Omental fat pad (tissue), 3 donors: ENCODE measurements at regions not wholly inside any gene's neighbourhood (a gene's known extent, or its start where the extent isn't known, plus 50 kb on each side); places are given as distances from the start of the nearest gene placed in this dataset.

Experiments used
- ATAC-seq: fragments of 150-250 bp; one replicate; pipeline ENCODE4 v1.9.1; 2016; ENCODE audit warnings: mild to moderate bottlenecking, moderate library complexity; ENCODE audit not compliant: low FRiP score
- DNase-seq: peaks from one replicate; pipeline ENCODE4 v3.0.0-alpha.2; 2019; ENCODE audit warnings: low spot score
- TF ChIP-seq, protein P1 (sequence below), 3 donors: fragments of 450-650 bp; IDR thresholded peaks; one replicate each; pipeline ENCODE4 v1.5.1; 2016 to 2017; ENCODE audit warnings: antibody characterized with exemption in 3 of 3, mild to moderate bottlenecking in 3 of 3, moderate library complexity in 2 of 3

DNA sequence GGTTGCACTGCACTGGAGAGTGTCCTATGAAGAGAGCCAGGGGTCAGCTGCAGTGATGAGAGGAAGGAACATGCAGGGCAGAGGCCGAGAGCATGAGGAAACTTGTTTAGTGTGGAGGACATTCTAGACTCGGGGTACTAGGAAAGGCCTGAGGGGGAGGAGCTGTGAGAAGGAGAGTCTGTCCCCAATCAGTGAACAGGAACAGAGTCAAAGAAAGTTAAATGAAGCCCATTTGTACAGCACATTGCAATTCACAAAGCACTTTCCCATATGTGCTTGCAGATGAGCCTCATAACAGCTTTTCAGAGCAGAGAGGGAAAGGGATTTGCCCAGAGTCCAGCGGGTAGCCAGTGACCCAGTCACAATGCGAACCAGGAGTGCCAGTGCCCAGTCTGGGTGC lies 83.4 kb downstream of the NAV1 start:
- TF ChIP-seq, protein P1, sequence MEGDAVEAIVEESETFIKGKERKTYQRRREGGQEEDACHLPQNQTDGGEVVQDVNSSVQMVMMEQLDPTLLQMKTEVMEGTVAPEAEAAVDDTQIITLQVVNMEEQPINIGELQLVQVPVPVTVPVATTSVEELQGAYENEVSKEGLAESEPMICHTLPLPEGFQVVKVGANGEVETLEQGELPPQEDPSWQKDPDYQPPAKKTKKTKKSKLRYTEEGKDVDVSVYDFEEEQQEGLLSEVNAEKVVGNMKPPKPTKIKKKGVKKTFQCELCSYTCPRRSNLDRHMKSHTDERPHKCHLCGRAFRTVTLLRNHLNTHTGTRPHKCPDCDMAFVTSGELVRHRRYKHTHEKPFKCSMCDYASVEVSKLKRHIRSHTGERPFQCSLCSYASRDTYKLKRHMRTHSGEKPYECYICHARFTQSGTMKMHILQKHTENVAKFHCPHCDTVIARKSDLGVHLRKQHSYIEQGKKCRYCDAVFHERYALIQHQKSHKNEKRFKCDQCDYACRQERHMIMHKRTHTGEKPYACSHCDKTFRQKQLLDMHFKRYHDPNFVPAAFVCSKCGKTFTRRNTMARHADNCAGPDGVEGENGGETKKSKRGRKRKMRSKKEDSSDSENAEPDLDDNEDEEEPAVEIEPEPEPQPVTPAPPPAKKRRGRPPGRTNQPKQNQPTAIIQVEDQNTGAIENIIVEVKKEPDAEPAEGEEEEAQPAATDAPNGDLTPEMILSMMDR (IDR thresholded peaks at IDR 0.05), result no peak
- no peak for DNase-seq
- ATAC-seq, result no peak

DNA sequence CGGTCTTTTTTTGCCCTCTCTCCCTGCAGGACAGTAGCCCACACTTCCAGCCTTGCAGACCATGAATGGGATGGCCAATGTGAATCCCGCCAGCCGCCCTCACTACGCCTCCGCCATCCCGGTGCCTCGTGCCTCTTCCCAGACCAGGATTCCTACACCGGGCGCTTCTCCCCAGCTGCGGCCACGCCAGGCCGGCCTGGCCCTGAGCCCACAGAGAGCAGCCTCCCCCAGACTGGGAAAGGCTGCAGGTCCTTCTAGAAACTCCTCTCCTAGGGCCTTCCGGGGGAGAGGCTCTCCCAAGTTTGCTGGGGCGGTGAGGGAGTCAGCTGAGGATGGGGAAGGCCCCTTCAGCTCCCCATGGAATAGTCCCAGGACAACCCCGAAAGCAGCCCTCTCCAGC lies 83.9 kb downstream of the NAV1 start:
- TF ChIP-seq, protein P1 (IDR thresholded peaks at IDR 0.05), result no peak
- ATAC-seq (peak; percentile 26), DNase-seq (no peak)

DNA sequence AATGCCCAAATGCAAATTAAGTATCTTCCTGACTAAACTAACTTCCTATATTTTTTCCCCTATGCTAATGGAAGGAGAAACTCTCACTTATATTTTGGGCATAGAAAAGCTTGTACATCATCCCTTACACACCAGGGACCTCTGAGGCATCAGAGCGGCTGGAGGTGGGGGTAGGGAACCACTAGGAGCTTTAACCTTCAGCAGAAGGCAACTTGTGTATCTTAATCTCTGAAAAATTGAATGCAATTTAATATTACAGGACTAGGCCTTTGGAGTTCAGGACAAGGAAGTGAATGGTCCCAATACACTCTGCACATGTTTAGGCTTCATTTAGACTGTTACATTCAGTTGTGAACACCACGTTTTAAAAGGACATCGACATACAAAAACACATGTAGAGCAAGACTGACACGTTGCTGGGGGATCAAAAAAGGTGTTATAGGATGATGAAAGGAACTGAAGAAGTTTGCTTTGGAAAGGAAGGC lies 85.9 kb downstream of the NAV1 start:
- DNase-seq, result no peak
- TF ChIP-seq, protein P1 (IDR thresholded peaks at IDR 0.05), result no peak
- ATAC-seq, result no peak

DNA sequence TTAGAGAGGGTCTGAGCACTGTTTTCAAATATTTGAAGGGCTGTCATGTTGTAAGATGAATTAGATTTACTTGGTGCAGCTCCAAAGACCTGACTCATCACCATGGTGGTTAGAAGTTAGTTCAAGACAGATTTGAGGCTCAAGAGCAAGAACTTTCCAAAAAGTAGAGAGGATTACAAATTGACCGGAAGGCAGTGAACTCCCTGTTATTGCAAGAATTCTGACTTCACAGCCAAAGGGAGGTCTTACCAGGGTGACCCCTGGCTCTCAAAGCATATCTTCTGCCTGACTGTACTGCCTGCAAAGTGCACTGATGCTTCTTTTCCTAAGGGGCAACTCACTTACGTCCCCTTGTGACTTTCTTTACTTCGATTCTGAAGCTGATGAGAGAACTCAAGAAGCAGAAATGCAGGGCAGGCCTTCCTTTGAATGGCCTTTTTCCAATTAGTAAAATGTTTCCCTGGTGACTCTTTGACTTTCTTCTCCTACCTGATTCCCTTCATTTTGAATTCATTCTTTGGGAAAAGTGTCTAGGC lies 86.4 kb downstream of the NAV1 start:
- TF ChIP-seq, protein P1 (IDR thresholded peaks at IDR 0.05), result no peak
- DNase-seq (no peak), ATAC-seq (peak; percentile 93)

DNA sequence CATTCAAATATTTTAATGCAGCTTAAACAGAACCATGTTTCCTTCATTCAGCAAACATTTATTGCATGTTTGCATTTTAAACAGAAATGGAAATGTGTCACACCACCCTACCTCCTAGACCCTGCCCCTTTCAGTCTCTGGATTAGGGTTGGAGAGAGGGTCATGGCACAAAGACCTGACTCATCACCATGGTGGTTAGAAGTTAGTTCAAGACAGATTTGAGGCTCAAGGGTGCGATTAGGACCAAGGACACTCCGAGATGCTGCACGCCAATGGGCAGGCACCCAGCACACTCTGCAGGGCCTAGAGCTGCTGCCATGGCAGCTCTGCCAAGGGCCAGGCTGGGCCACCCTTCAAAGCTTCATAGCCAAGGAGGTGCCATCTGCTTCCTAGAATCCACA lies 86.9 kb downstream of the NAV1 start:
- ATAC-seq (no peak), DNase-seq (no peak)
- TF ChIP-seq, protein P1 (IDR thresholded peaks at IDR 0.05), result no peak

DNA sequence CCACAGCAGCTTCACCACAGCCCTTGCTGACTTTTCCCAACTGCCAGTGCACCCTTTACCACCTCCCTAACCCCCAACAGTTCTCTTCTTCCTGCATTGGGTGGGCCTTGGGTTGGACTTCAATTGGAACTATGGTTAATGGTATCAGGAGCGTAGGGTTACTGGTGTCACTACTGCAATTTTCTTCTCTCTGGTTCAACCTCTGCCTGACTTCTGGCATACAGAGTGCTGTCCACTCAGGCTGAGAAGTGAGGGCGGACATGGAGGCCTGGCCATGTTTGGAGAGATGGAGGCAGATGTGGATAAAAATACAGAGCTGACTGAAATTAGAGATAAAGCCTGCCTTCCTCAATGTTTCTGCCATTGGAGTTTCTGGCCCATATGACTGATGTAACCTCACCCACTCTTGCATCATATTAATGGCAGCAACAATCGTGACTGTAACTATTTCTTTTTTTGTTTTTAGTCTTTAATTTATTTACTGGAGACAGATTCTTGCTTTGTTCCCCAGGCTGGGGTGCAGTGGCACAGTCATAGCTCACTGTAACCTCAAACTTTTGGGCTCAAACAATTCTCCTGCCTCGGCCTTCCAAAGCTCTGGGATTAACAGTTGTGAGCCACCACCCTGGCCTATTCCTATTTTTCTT lies 87.8 kb downstream of the NAV1 start:
- ATAC-seq, result no peak
- TF ChIP-seq, protein P1 (IDR thresholded peaks at IDR 0.05), result no peak
- DNase-seq, result no peak

DNA sequence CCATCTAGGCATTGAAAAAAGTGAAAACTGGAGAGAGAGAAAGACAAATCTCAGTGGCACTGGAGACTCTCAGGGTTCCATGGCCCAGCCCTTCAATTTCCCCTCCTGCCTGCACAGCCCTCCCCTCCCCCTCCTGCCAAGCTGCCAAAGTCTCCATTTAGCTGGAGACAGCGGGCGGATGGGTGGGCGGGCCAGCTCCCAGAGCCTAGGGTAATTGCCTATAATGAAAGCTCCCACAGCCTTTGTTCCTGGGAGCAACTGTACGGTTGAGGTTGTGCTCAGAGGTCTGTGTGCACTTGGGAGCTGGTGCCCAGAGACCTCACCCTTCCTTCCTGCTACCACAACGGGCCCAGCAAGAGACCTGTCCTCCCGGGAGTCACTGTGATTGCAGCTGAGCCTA lies 89.6 kb downstream of the NAV1 start:
- TF ChIP-seq, protein P1 (IDR thresholded peaks at IDR 0.05), result no peak
- no peak for ATAC-seq
- DNase-seq, result no peak
